GM10266 (cell line): ENCODE measurements at regions not wholly inside any gene's neighbourhood (a gene's known extent, or its start where the extent isn't known, plus 50 kb on each side); places are given as distances from the start of the nearest gene placed in this dataset.

Source experiments
- DNase-seq: peaks from one replicate; pipeline ENCODE4 v3.0.0; 2012; ENCODE audit errors: extremely low spot score
- CTCF ChIP-seq: IDR thresholded peaks from 2 replicates; pipeline ENCODE4 v1.5.1; 2012; ENCODE audit warnings: mild to moderate bottlenecking, low read depth; ENCODE audit not compliant: control insufficient read depth, insufficient read depth; ENCODE audit errors: missing control alignments

GRCh38 chr2:23203383-23203782, 181.6 kb upstream of the KLHL29 start:
- DNase-seq: no peak
- no peak for TF ChIP-seq CTCF

- no peak for DNase-seq
These were observed 180.2 kb upstream of the KLHL29 start for GRCh38 chr2:23204685-23205242.

GRCh38 chr2:23206650-23207049, 178.3 kb upstream of the KLHL29 start:
- TF ChIP-seq CTCF: no peak
- no peak for DNase-seq

More at GRCh38 chr2:23204685-23205242, 180.2 kb upstream of the KLHL29 start:
- TF ChIP-seq CTCF: no peak

GRCh38 chr2:23207871-23208270, 177.1 kb upstream of the KLHL29 start:
- DNase-seq: no peak
- TF ChIP-seq CTCF: no peak

- no peak for TF ChIP-seq CTCF
- DNase-seq: no peak
These were observed 176.6 kb upstream of the KLHL29 start for GRCh38 chr2:23208339-23208738.

- DNase-seq: no peak
- TF ChIP-seq CTCF: no peak
These were observed 175.9 kb upstream of the KLHL29 start for GRCh38 chr2:23209059-23209458.

GRCh38 chr2:23211987-23212583, 172.9 kb upstream of the KLHL29 start:
- TF ChIP-seq CTCF: no peak
- no peak for DNase-seq
